HFF-Myc (cell line): ENCODE measurements at regions not wholly inside any gene's neighbourhood (a gene's known extent, or its start where the extent isn't known, plus 50 kb on each side); places are given as distances from the start of the nearest gene placed in this dataset.
A peak's percentile ranks its signal among the peaks of the same experiment; 100 is the strongest.

Experiments used
- DNase-seq: peaks from one replicate; pipeline ENCODE4 v3.0.0-alpha.2; 2011; ENCODE audit warnings: low read depth; ENCODE audit errors: extremely low read depth
- H3K4me3 ChIP-seq: replicated peaks from 2 replicates; pipeline ENCODE4 v1.5.1; 2011; ENCODE audit warnings: low read depth, mild to moderate bottlenecking, control low read depth, low read length
- TF ChIP-seq, protein P1 (sequence below): IDR thresholded peaks from 2 replicates; pipeline ENCODE4 v1.5.1; 2012; ENCODE audit warnings: mild to moderate bottlenecking, low read depth, low read length, control low read depth; ENCODE audit errors: missing control alignments

GRCh38 chr1:201589186-201589585 is 50.3 kb downstream of the NAV1 start:
- no peak for DNase-seq
- H3K4me3 ChIP-seq: no peak overlapping the region
- TF ChIP-seq, protein P1, sequence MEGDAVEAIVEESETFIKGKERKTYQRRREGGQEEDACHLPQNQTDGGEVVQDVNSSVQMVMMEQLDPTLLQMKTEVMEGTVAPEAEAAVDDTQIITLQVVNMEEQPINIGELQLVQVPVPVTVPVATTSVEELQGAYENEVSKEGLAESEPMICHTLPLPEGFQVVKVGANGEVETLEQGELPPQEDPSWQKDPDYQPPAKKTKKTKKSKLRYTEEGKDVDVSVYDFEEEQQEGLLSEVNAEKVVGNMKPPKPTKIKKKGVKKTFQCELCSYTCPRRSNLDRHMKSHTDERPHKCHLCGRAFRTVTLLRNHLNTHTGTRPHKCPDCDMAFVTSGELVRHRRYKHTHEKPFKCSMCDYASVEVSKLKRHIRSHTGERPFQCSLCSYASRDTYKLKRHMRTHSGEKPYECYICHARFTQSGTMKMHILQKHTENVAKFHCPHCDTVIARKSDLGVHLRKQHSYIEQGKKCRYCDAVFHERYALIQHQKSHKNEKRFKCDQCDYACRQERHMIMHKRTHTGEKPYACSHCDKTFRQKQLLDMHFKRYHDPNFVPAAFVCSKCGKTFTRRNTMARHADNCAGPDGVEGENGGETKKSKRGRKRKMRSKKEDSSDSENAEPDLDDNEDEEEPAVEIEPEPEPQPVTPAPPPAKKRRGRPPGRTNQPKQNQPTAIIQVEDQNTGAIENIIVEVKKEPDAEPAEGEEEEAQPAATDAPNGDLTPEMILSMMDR: no peak

GRCh38 chr1:201590474-201590873 is 51.5 kb downstream of the NAV1 start:
- TF ChIP-seq, protein P1: no peak
- no peak overlapping the region for H3K4me3 ChIP-seq
- DNase-seq: no peak

- no peak overlapping the region for H3K4me3 ChIP-seq
- no peak for DNase-seq
- TF ChIP-seq, protein P1: no peak
Measured at GRCh38 chr1:201591348-201591747, 52.4 kb downstream of the NAV1 start.

- H3K4me3 ChIP-seq: no peak overlapping the region
- no peak for DNase-seq
- TF ChIP-seq, protein P1: no peak
Measured at GRCh38 chr1:201591981-201592380, 53.1 kb downstream of the NAV1 start.

DNA sequence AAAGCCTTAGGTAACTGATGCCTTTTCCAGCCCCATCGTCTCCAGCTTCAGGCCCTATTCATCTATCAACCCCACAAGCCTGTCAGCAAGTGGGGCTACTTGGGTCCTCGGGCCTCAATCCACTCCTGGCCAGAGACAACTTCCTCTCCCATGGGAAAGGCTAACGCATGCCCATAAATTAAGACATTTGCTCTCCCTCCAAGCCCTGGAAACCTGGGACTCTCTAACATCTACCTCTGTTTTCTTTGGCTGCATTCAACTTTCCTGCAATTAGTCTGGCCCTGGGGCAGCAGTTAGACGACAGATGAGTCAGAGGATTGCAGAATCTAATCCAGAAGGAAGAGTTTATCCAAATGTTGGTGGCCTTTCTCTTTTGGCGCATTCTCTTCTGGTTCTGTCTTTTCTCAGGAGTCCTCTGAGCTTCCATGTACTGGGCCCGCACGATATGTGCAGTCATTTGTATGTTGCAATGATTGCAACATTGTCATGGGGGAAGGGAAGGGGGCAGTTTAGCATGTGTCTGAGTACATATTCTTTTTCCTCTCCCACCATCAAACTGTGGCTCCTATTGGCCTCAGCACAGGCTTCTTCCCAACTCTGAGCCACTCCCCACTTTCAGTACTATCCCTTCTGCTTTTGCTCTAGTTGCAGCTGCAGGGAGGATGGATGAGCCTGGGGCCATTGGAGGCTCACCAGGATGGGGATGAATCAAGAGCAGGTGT is 54.4 kb downstream of the NAV1 start:
- DNase-seq: peak; percentile 79
- TF ChIP-seq, protein P1: no peak
- H3K4me3 ChIP-seq: no peak overlapping the region

DNA sequence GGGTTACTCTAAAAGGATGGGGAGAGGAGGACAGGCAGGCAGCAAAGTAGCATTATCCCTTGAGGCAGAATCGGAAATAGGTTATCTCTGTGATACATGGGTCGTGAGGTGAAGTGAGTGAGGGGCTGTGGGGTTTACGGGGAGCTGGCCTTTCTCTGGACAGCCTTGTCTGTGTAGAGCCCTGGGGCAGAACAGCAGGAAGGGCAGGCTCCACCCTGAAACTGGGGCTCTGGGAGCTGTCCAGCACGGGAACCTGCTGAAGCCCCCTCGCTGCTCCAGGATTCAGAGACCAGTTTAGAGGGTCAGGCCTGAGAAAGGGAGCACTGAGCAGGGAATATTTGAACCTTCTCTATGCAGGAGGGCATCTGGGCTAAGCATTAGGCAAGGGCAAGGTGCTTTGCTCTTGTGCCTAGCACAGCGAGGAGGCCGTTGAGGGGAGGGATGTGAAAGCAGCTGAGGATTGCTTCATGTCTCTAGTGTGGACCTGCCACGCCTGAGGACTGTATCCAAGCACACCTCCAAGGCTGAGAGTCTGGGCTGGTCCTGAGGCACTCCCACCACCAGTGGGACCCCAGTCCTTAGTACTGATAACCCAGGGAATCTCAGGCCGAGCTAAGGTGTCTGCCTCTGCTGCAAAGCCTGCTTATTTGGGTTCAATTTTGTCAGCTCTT is 55.8 kb downstream of the NAV1 start:
- no peak for DNase-seq
- TF ChIP-seq, protein P1: no peak
- no peak overlapping the region for H3K4me3 ChIP-seq

DNA sequence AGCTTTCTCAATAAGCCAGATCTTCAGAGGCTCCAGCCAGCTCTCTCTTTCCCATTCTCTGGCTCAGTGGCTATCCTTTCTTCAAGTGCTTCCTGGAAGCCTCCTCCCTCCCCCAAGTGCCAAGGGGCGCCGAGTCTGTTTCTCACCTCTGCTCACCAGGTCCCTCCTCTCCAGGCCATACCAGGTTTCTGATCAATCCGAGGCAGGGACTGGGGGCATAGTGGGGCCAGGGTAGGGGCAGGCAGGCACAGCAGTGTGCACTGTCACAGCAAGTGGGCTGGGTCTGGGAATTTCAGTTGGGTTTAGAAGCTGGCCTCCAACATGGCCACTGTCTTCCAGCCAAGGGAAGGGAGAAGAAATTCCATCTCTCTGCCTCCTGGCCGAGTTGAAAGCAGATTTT is 56.5 kb downstream of the NAV1 start:
- TF ChIP-seq, protein P1: no peak
- no peak overlapping the region for H3K4me3 ChIP-seq
- DNase-seq: no peak
